ENCODE measurements at regions not wholly inside any gene's neighbourhood (a gene's known extent, or its start where the extent isn't known, plus 50 kb on each side); places are given as distances from the start of the nearest gene placed in this dataset.
"Not testable (repeated sequence)": the region's sequence is repeated elsewhere in the genome, so short reads cannot be mapped to it uniquely, and the experiment has no call there.

- Histone ChIP-seq H4K20me1 (ENCODE audit: control insufficient read depth, insufficient read depth, low read depth, low read length) (no peaks in the 10 kb centered on the region), H3K79me2 (ENCODE audit: control insufficient read depth, low read length) (no peaks in the 10 kb centered on the region), H3K4me3 (ENCODE audit: low read length) (no peak overlapping the region), H3K27ac (ENCODE audit: low read depth, low read length) (no peak overlapping the region), H3K36me3 (ENCODE audit: control insufficient read depth, low read length) (no peaks in the 10 kb centered on the region), H3K4me2 (ENCODE audit: low read length) (no peak overlapping the region), H3K4me1 (ENCODE audit: control insufficient read depth, low read length) (no peaks in the 10 kb centered on the region), H3K9me2 (replicated peaks; ENCODE audit: control insufficient read depth, low read length) (no peaks in the 10 kb centered on the region), H3K9me3 (ENCODE audit: control insufficient read depth, insufficient read depth, low read length) (no peaks in the 10 kb centered on the region), H3K27me3 (ENCODE audit: control insufficient read depth, low read length) (peaks cover 2% of the 10 kb centered on the region; the same call in 1 of the 2 replicates), H3F3A (ENCODE audit: control insufficient read depth, insufficient read depth) (no peaks in the 10 kb centered on the region)
- no peak for TF ChIP-seq EZH2phosphoT487 (IDR thresholded peaks at IDR 0.05; ENCODE audit: borderline replicate concordance, low read length)
- TF ChIP-seq, protein P1, sequence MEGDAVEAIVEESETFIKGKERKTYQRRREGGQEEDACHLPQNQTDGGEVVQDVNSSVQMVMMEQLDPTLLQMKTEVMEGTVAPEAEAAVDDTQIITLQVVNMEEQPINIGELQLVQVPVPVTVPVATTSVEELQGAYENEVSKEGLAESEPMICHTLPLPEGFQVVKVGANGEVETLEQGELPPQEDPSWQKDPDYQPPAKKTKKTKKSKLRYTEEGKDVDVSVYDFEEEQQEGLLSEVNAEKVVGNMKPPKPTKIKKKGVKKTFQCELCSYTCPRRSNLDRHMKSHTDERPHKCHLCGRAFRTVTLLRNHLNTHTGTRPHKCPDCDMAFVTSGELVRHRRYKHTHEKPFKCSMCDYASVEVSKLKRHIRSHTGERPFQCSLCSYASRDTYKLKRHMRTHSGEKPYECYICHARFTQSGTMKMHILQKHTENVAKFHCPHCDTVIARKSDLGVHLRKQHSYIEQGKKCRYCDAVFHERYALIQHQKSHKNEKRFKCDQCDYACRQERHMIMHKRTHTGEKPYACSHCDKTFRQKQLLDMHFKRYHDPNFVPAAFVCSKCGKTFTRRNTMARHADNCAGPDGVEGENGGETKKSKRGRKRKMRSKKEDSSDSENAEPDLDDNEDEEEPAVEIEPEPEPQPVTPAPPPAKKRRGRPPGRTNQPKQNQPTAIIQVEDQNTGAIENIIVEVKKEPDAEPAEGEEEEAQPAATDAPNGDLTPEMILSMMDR (IDR thresholded peaks at IDR 0.05; ENCODE audit: low read depth, low read length, poor library complexity, severe bottlenecking), result no peak
These were observed 531.8 kb upstream of the CADM1 start for GRCh38 chr11:116035977-116036376.

GRCh38 chr11:116033931-116034553 lies 529.8 kb upstream of the CADM1 start:
- no peaks in the 10 kb centered on the region for H3K9me3 ChIP-seq (ENCODE audit: control insufficient read depth, insufficient read depth, low read length)

GRCh38 chr11:116030697-116031331 lies 526.6 kb upstream of the CADM1 start:
- 0 out of 2 replicates have a peak, but pooled peaks cover 3% of the 10 kb centered on the region for H3K27me3 ChIP-seq (ENCODE audit: control insufficient read depth, low read length)
- H3K9me2 ChIP-seq (replicated peaks; ENCODE audit: control insufficient read depth, low read length), result no peaks in the 10 kb centered on the region
- no peaks in the 10 kb centered on the region for H3K4me1 ChIP-seq (ENCODE audit: control insufficient read depth, low read length)
- no peak overlapping the region for H3K4me2 ChIP-seq (ENCODE audit: low read length)
- no peaks in the 10 kb centered on the region for H3K79me2 ChIP-seq (ENCODE audit: control insufficient read depth, low read length)
- H4K20me1 ChIP-seq (ENCODE audit: control insufficient read depth, insufficient read depth, low read depth, low read length), result no peaks in the 10 kb centered on the region
- no peaks in the 10 kb centered on the region for H3F3A ChIP-seq (ENCODE audit: control insufficient read depth, insufficient read depth)
- H3K4me3 ChIP-seq (ENCODE audit: low read length), result no peak overlapping the region
- no peaks in the 10 kb centered on the region for H3K36me3 ChIP-seq (ENCODE audit: control insufficient read depth, low read length)
- TF ChIP-seq, protein P1 (IDR thresholded peaks at IDR 0.05; ENCODE audit: low read depth, low read length, poor library complexity, severe bottlenecking), result no peak
- H3K27ac ChIP-seq (ENCODE audit: low read depth, low read length), result no peak overlapping the region
- no peaks in the 10 kb centered on the region for H3K9me3 ChIP-seq (ENCODE audit: control insufficient read depth, insufficient read depth, low read length)

More at GRCh38 chr11:116033931-116034553, 529.8 kb upstream of the CADM1 start:
- H3K79me2 ChIP-seq (ENCODE audit: control insufficient read depth, low read length), result no peaks in the 10 kb centered on the region
- H4K20me1 ChIP-seq (ENCODE audit: control insufficient read depth, insufficient read depth, low read depth, low read length), result no peaks in the 10 kb centered on the region
- H3K36me3 ChIP-seq (ENCODE audit: control insufficient read depth, low read length), result no peaks in the 10 kb centered on the region
- TF ChIP-seq EZH2phosphoT487 (IDR thresholded peaks at IDR 0.05; ENCODE audit: borderline replicate concordance, low read length), result no peak
- TF ChIP-seq, protein P1 (IDR thresholded peaks at IDR 0.05; ENCODE audit: low read depth, low read length, poor library complexity, severe bottlenecking), result no peak
- H3K27ac ChIP-seq (ENCODE audit: low read depth, low read length), result no peak overlapping the region
- H3K4me1 ChIP-seq (ENCODE audit: control insufficient read depth, low read length), result no peaks in the 10 kb centered on the region
- no peak overlapping the region for H3K4me2 ChIP-seq (ENCODE audit: low read length)
- no peaks in the 10 kb centered on the region for H3F3A ChIP-seq (ENCODE audit: control insufficient read depth, insufficient read depth)
- H3K4me3 ChIP-seq (ENCODE audit: low read length), result no peak overlapping the region
- H3K27me3 ChIP-seq (ENCODE audit: control insufficient read depth, low read length), result peaks cover 3% of the 10 kb centered on the region; the same call in 1 of the 2 replicates
- H3K9me2 ChIP-seq (replicated peaks; ENCODE audit: control insufficient read depth, low read length), result no peaks in the 10 kb centered on the region

- H3K27ac ChIP-seq (ENCODE audit: low read depth, low read length); H3K9me2 ChIP-seq (replicated peaks; ENCODE audit: control insufficient read depth, low read length); H3K36me3 ChIP-seq (ENCODE audit: control insufficient read depth, low read length); H3K27me3 ChIP-seq (ENCODE audit: control insufficient read depth, low read length); H3K4me1 ChIP-seq (ENCODE audit: control insufficient read depth, low read length); H3K4me2 ChIP-seq (ENCODE audit: low read length); H4K20me1 ChIP-seq (ENCODE audit: control insufficient read depth, insufficient read depth, low read depth, low read length); H3F3A ChIP-seq (ENCODE audit: control insufficient read depth, insufficient read depth); H3K79me2 ChIP-seq (ENCODE audit: control insufficient read depth, low read length); H3K9me3 ChIP-seq (ENCODE audit: control insufficient read depth, insufficient read depth, low read length); H3K4me3 ChIP-seq (ENCODE audit: low read length): not testable (repeated sequence)
These were observed 524.3 kb upstream of the CADM1 start for GRCh38 chr11:116028506-116028905.

All from DOHH2 (cell line).